ENCODE measurements at regions not wholly inside any gene's neighbourhood (a gene's known extent, or its start where the extent isn't known, plus 50 kb on each side); places are given as distances from the start of the nearest gene placed in this dataset.

- no peak for DNase-seq (ENCODE audit: low read depth)
Observed at GRCh38 chr7:9856668-9857067, 1117.0 kb upstream of the PHF14 start.

- no peak for DNase-seq (ENCODE audit: low read depth)
Observed at GRCh38 chr7:9863545-9863944, 1110.1 kb upstream of the PHF14 start.

GRCh38 chr7:9869151-9869550 lies 1104.5 kb upstream of the PHF14 start:
- DNase-seq (ENCODE audit: low read depth), result no peak

DNA sequence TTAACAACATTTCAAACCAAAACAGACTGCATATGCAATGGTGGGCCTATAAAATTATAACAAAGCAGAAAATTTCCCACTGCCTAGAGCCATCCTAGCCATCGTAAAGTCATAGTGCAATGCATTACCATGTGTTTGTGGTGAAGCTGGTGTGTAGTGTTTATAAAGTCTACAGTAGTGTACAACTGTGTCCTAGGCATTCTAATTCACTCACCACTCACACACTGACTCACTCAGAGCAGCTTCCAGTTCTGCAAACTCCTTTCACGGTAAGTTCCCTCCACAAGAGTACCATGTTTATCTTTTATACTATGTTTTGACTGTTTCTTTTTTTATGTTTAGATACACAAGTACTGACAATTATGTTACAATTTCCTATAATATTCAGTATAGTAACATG lies 1104.1 kb upstream of the PHF14 start:
- DNase-seq (ENCODE audit: low read depth), result no peak

- no peak for DNase-seq (ENCODE audit: low read depth)
Observed at GRCh38 chr7:9870674-9871073, 1103.0 kb upstream of the PHF14 start.

- no peak for DNase-seq (ENCODE audit: low read depth)
Observed at GRCh38 chr7:9874182-9874581, 1099.5 kb upstream of the PHF14 start.

GRCh38 chr7:9876053-9876452 lies 1097.6 kb upstream of the PHF14 start:
- DNase-seq (ENCODE audit: low read depth), result no peak

GRCh38 chr7:9889554-9889953 lies 1084.1 kb upstream of the PHF14 start:
- no peak for DNase-seq (ENCODE audit: low read depth)

GRCh38 chr7:9890092-9890491 lies 1083.6 kb upstream of the PHF14 start:
- no peak for DNase-seq (ENCODE audit: low read depth)

GRCh38 chr7:9891056-9891455 lies 1082.6 kb upstream of the PHF14 start:
- no peak for DNase-seq (ENCODE audit: low read depth)

DNA sequence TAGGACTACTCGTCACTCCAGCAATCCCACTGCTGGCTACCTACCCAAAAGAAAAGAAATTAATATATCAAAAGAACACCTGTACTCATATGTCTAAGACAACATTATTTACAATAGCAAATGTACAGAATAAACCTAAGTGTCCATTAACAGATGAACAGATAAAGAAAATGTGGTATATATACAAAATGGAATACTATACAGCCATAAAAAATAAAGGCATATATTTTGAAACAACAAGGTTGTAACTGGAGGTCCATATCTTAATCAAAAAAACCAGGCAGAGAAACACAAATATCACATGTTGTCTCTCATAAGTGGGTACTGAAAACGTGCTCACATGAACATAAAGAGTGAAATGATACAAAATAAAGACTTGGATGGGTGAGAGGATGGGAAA lies 1073.3 kb upstream of the PHF14 start:
- no peak for DNase-seq (ENCODE audit: low read depth)

- no peak for DNase-seq (ENCODE audit: low read depth)
Observed at GRCh38 chr7:9921326-9921725, 1052.3 kb upstream of the PHF14 start.

DNA sequence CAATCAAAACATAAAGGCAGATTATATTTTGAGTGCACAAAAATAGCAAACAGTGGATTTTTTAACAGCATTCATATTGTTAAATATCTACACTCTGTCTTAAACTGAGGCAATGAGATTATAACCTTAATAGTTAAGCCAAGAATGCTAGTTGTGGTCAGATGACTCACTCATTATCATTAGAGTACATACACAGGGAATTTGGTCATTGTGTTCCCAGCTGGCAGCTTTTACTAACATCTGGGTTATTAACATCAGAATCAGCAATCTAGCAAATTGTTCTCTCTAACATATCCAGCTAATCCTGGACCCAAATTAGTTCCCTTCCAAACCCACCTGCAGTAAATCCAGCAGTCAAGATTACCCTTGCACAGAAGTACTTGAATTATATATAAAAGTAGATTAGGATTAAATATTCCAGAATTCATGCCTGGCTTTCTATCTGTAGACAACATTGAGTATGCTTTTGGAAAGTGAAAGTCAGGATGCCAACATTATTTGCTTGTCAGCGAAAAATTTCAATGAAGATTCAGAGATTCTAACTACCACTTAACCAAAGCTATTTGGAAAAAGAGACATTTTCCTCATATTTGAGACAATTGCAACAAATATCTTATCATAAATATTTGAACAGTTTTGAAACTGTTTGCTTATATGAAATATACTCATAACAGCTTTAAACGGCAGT lies 1035.6 kb upstream of the PHF14 start:
- DNase-seq (ENCODE audit: low read depth), result peak; percentile 35

DNA sequence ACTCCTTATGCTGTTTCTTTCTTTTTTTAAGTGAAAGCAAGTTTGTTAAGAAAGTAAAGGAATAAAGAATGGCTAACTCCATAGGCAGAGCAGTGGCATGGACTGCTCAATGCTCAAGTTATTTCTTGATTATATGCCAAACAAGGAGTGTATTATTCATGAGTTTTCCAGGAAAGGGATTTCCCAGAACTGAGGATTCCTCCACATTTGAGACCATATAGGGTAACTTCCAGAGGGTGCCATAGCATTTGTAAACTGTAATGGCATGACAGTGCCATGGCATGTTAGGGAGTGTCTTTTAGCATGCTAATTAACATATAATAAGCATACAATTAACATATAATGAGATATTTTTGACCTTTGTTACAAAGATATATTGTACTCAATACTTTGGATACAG lies 1034.5 kb upstream of the PHF14 start:
- DNase-seq (ENCODE audit: low read depth), result no peak

- DNase-seq (ENCODE audit: low read depth), result no peak
Observed at GRCh38 chr7:9945131-9945530, 1028.5 kb upstream of the PHF14 start.

GRCh38 chr7:9945857-9946256 lies 1027.8 kb upstream of the PHF14 start:
- no peak for DNase-seq (ENCODE audit: low read depth)

GRCh38 chr7:9955138-9955537 lies 1018.5 kb upstream of the PHF14 start:
- no peak for DNase-seq (ENCODE audit: low read depth)

DNA sequence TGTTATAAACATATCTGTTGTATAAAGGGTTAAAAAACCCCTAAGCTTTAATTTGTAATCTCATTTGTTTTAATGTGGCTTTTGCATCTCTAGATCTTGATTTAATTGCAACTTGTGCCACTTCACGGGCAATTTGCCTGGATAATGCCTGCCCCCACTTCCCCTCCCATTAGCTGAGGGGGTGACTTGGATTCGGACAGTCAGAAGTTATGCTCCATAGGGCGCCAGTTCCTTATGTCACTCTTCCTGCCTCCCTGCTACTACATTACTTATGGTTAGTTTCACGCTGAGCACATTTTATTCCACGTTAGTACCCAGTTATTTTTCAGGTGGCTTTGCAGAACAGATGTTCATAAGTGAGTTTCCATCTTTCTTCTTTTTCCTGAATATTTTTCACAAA lies 1015.2 kb upstream of the PHF14 start:
- DNase-seq (ENCODE audit: low read depth), result no peak

DNA sequence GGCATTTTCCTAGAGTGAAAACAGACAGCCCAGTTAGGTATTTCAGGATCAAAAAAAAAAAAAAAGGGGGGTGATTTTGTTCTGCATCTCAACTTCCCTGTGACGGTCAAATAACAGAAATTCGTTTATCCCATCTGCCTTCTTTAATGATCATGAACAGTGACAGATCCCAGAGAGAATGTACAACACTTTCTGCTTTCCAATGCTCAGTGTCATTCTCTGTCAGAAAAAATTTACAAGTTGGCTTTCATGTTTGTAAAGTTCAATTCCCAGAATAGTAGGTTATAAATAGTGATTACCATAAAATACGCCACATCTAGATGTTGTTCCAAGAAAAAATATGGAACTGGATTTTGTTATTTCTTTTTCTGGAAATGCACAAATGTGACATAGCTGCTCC lies 1013.2 kb upstream of the PHF14 start:
- DNase-seq (ENCODE audit: low read depth), result no peak

DNA sequence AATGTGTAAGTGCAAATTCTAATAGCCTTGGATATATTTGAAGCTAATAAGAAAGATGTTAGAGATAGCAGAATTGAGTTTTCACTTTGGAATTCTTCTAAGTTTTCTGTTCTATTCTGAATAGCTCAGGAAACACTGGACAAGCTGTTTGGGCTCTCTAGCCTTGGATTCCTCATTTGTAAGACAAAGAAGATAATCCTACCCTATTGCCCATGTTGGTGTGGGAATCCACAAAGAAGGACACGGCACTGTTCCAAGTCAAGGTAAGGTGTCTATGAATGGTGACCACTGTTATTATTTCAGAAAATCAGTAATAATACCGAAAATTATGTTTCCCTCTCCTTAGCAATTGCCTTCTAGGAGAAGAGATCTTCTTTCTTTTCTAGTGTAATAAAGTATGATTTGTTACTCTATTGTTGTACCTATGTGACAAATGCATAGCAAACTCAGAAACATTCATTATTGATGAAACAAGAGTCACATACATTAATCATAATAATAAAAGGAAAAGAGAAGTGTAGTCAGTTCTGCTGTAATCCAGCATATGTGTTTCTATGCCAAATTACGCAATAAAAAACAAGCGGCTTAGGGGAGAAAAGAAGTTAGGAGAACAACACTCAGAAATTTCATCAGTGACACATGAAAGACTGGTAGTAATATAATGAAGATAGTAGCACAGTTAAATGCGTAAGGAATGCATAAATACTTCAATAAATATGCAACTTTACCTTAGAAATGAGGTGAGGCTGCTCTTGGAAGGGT lies 1012.3 kb upstream of the PHF14 start:
- DNase-seq (ENCODE audit: low read depth), result no peak

DNA sequence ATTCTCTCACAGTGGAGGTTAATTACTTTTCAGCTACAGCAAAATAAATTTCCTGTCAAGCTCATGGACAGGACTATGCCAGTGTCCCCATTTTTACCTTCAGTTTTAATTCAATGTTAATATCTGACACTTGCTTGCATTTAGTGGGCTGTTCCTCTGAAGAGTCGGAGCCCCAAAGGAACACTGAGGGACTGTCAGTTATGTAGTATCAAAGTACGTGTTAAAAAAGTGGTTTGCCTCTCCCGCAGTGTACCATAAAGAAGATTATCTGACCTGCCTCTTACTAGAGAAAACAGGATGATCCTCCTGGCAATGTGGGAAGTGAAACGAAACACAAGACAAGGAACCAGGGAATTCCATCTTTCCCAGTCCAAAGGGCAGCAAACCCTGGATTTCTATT lies 1010.9 kb upstream of the PHF14 start:
- DNase-seq (ENCODE audit: low read depth), result no peak

- no peak for DNase-seq (ENCODE audit: low read depth)
Observed at GRCh38 chr7:9978106-9979064, 995.3 kb upstream of the PHF14 start.
